Duodenal mucosa (tissue), 2 donors: ENCODE measurements at regions not wholly inside any gene's neighbourhood (a gene's known extent, or its start where the extent isn't known, plus 50 kb on each side); places are given as distances from the start of the nearest gene placed in this dataset.
"Not testable (repeated sequence)": the region's sequence is repeated elsewhere in the genome, so short reads cannot be mapped to it uniquely, and the experiment has no call there.

Source experiments
- H3K27ac ChIP-seq: one replicate; pipeline ENCODE4 v1.7.0; 2013; ENCODE audit warnings: low read depth, low read length
- H3K27me3 ChIP-seq, 2 donors: one replicate each; pipeline ENCODE4 v1.7.0; 2013; ENCODE audit warnings: low read length in 2 of 2, control low read depth in 1 of 2; ENCODE audit not compliant: insufficient read depth in 2 of 2, control insufficient read depth in 1 of 2
- H3K36me3 ChIP-seq, 2 donors: one replicate each; pipeline ENCODE4 v1.7.0; 2013; ENCODE audit warnings: low read length in 2 of 2, control low read depth in 1 of 2; ENCODE audit not compliant: insufficient read depth in 2 of 2, control insufficient read depth in 1 of 2
- H3K4me1 ChIP-seq, 2 donors: one replicate each; pipeline ENCODE4 v1.7.0; 2013; ENCODE audit warnings: low read length in 2 of 2, control low read depth in 1 of 2; ENCODE audit not compliant: insufficient read depth in 2 of 2, control insufficient read depth in 1 of 2
- H3K4me3 ChIP-seq, 2 donors: one replicate each; pipeline ENCODE4 v1.7.0; 2013; ENCODE audit warnings: low read length in 2 of 2, low read depth in 1 of 2
- H3K9ac ChIP-seq, 2 donors: one replicate each; pipeline ENCODE4 v1.7.0; 2013; ENCODE audit warnings: low read length in 2 of 2, low read depth in 1 of 2
- H3K9me3 ChIP-seq, 2 donors: one replicate each; pipeline ENCODE4 v1.7.0; 2013; ENCODE audit warnings: low read length in 2 of 2, control low read depth in 1 of 2; ENCODE audit not compliant: control insufficient read depth in 1 of 2

DNA sequence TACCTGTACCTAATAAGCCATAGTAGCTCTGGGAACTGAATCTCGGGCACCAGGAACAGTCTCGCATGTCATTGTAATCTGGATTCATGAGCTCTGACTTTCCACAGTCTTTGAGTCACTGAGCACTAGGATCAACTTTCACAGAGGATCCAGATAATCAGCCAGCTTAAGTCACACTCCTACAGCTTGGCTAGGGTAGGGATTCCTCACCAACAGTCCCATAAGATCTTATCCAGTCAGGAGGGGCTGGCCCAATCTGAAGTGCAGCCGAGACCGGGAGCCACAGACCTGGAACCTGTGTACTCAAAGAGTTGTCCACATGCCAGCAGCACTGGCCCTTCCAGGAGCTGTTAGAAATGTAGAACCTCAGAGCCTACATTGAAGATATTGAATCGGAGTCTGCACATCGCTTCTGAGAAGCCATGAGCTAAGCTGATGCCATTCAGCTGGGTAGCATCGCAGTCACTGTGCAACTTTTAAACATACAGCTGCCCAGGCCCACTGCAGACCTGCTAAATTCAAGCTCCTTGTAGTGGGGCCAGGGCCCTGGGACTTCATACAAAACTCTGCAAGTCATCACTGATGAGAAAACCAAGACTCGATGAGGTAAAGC, 538.8 kb upstream of the B3GAT1 start:
- no peaks in the 10 kb centered on the region for H3K9me3 ChIP-seq
- H3K9ac ChIP-seq, result no peak overlapping the region
- H3K36me3 ChIP-seq, result no peaks in the 10 kb centered on the region
- H3K27ac ChIP-seq, result no peak overlapping the region
- no peaks in the 10 kb centered on the region for H3K4me1 ChIP-seq
- no peaks in the 10 kb centered on the region for H3K27me3 ChIP-seq
- no peak overlapping the region for H3K4me3 ChIP-seq

DNA sequence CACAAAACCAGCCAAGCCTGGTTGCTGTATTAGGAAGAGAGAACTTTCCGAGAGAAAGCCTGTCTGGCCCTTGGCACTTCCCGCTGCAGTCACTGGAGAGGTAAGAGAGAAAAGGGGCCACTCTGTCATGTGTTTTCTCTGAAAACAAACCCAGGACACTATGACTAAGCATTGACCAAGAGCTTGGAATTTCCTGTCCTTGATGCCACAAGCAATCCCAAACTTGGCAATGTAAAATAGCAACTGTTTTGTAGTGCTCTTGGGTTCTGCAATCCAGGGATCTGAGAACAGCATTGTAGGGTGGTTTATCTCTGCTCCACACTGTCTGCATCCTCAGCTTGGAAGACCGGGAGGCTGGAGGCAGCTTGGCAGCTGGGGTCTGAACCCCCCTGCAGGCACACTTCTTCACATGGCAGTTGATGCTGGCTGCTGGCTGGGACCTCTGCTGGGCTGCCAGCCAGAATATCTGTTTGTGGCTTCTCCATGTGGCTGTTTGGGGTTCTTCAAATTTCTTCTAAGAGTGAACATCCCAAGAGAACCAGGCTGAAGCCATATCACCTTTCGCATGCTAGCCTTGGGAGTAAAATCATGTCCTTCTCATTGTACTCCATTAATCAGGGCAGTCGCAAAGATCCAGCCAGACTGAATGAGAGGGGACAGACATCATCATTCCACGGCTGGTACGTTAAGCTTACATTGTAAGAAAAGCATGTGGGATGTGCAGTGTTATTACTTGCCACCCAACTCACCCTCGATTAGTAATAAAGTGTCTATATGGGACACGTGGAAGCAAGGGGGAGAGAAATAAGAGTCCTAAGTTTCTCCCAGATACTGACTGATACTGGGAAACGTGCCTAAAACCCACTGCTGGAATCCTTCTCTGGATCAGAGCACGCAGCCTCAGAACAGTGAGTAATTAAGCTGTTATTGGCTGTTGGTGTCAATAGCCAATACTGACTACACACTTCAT, 537.4 kb upstream of the B3GAT1 start:
- no peaks in the 10 kb centered on the region for H3K27me3 ChIP-seq
- no peak overlapping the region for H3K27ac ChIP-seq
- H3K36me3 ChIP-seq, result no peaks in the 10 kb centered on the region
- no peaks in the 10 kb centered on the region for H3K4me1 ChIP-seq
- H3K9ac ChIP-seq, result no peak overlapping the region
- no peak overlapping the region for H3K4me3 ChIP-seq
- H3K9me3 ChIP-seq, result no peaks in the 10 kb centered on the region

DNA sequence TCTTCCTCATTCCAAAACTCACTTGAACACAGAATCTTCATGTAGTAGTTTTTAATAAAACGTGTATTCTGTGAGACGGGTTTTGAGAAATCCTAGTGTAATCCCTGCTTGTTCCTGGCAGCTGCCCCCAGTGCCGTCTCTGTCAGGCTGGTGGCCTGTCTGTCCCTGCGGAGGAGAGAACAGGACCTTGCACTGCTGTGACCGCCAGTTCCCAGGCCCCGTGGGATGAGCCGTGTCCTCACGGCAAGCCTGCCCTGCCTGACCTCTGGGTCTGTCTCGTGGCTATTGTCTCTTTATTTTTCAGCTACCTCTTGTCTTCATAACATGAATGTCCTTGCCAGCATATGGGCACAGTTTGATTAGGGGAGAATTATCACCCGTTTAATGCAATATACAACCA, 535.5 kb upstream of the B3GAT1 start:
- Histone ChIP-seq H3K4me3 (no peak overlapping the region), H3K4me1 (no peaks in the 10 kb centered on the region), H3K36me3 (no peaks in the 10 kb centered on the region), H3K27me3 (no peaks in the 10 kb centered on the region), H3K9me3 (no peaks in the 10 kb centered on the region), H3K9ac (no peak overlapping the region), H3K27ac (no peak overlapping the region)

DNA sequence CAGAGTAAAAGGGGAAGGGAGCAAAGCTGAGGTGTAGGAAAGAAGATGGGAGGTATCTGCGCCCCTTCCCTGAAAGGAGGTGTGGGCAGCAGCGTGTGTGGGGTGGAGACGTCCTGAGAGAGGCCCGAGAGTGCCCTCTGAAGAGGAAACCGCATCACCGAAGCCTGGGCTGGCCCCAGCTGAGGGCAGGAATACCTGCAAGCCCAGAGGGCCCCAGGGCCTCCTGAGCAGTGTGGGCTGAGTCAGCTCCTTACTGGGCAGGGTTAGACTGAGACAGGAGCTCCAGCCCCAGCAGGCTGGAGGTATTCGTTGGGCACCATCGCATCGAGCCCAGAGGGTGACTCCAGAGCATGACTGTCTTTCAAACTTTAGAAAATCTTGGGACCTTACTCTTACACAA, 534.0 kb upstream of the B3GAT1 start:
- Histone ChIP-seq H3K4me3 (no peak overlapping the region), H3K27ac (no peak overlapping the region), H3K36me3 (no peaks in the 10 kb centered on the region), H3K27me3 (no peaks in the 10 kb centered on the region), H3K4me1 (no peaks in the 10 kb centered on the region), H3K9me3 (no peaks in the 10 kb centered on the region), H3K9ac (no peak overlapping the region)

DNA sequence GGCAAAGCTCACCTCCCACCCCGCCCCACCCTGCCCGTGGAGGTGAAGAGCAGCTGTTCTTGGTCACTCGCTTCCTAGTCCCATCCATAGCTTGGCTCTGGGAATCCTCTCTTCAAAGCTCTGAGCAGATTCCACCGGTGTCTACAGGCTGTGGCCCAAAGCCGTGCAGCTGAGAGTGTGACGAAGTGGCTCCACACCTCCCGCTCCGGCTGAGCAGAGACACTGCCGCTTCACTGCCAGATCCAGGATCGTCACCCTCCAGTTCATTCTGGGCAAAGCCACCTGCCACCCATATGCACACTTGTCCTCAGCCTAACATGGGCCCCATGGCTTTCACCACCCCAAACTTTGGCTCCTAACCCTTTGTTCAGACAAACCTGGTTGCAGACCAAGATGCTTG, 532.9 kb upstream of the B3GAT1 start:
- Histone ChIP-seq H3K9ac (no peak overlapping the region), H3K27ac (no peak overlapping the region), H3K9me3 (no peaks in the 10 kb centered on the region), H3K36me3 (no peaks in the 10 kb centered on the region), H3K4me1 (no peaks in the 10 kb centered on the region), H3K27me3 (no peaks in the 10 kb centered on the region), H3K4me3 (no peak overlapping the region)

DNA sequence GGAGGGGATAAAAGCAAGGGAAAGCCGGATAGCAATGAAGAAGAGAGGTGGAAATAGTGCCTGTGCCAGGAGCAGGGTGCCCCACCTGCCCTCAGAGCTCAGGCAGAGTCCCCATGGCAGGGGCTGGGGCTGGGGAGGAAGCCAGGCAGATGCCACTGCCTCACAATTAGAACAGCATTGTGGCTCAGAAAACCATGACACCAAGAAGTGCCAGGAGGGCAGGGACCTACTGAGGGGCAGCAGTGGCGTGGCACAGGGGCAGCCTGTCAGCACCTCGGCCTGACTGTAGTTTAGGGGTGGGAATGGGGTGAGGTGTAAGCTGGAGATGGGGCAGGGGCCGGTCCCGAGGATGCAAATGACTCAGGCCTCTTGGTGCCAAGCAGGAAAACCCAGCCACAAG, 532.1 kb upstream of the B3GAT1 start:
- Histone ChIP-seq H3K4me1 (no peaks in the 10 kb centered on the region), H3K36me3 (no peaks in the 10 kb centered on the region), H3K9me3 (no peaks in the 10 kb centered on the region), H3K4me3 (no peak overlapping the region), H3K9ac (no peak overlapping the region), H3K27ac (no peak overlapping the region), H3K27me3 (no peaks in the 10 kb centered on the region)

DNA sequence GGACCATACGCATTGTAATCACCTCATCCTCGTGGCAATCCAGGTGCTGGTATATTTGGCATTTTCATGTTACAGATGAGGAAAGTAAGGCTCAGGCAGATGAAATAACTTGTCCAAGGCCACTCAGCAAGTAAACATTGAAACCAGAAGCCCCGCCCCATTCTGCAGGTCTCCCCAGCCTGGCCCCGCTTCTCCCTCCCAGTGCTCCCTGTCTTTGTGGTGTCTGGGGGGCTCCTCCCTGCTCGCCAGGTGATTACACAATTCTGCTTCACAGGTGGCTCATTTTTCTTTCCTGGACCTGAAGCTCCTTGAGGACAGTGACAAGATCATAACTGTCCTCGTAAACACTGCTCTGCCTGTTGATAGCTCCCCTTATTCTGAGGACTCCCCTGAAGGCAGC, 531.5 kb upstream of the B3GAT1 start:
- no peak overlapping the region for H3K27ac ChIP-seq

DNA sequence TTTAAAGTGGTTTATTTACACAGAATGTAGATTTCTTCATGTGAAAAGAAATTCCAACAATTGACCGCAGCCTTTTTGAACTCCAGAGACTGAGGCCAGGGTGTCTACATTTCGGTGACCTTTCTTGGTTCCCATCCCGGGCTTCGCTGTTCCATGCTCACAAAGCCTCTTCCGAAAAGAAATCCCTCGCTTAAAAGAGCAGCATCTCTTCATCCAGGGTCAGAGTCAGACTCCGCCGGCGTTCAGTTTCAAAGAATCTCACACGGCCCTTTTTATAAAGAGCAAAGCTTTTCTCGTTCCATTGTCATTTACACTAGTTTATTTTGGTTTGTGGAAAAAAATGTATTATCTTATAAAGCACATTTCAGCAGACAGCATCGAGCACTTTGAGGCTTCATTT, 530.6 kb upstream of the B3GAT1 start:
- Histone ChIP-seq H3K4me1 (no peaks in the 10 kb centered on the region), H3K27ac (no peak overlapping the region), H3K27me3 (no peaks in the 10 kb centered on the region), H3K36me3 (no peaks in the 10 kb centered on the region), H3K9ac (no peak overlapping the region), H3K9me3 (no peaks in the 10 kb centered on the region), H3K4me3 (no peak overlapping the region)

More for the DNA sequence above, 531.5 kb upstream of the B3GAT1 start:
- Histone ChIP-seq H3K27me3 (no peaks in the 10 kb centered on the region), H3K9me3 (no peaks in the 10 kb centered on the region), H3K4me3 (no peak overlapping the region), H3K9ac (no peak overlapping the region), H3K4me1 (no peaks in the 10 kb centered on the region), H3K36me3 (no peaks in the 10 kb centered on the region)

DNA sequence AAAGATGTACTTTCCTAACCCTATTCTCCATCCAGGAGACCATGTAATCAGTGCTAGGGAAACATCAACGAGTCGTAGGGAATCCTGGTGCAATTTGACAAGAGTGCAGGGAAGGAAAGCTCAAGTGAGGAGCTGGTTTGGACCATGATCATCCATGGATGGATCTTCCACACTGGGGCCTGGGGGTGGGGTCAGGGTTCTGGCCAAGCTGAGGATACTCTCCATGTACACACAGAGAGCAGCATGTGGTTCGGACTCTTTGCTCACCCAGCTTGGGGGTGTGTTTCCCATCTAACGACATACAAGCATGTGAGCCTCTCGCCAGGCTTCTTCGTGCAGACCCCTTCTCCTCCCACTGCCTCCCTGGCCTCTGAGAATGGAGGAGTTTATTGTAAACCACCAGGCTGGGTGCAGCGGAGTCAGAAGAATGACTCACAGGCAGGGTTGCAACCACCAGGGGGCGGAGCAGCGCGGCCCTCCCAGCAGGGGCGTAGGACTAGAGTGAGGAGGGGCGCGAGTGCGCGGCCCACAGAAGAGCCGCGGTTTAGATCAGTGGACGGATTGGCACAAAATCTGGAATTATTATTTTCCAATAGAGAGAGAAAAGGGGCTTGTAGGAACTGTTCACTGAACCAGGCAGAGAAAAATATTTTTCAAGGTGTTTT, 530.0 kb upstream of the B3GAT1 start:
- not testable (repeated sequence) for H3K9ac ChIP-seq, H3K36me3 ChIP-seq, H3K4me1 ChIP-seq, H3K4me3 ChIP-seq, H3K27ac ChIP-seq, H3K27me3 ChIP-seq, H3K9me3 ChIP-seq

DNA sequence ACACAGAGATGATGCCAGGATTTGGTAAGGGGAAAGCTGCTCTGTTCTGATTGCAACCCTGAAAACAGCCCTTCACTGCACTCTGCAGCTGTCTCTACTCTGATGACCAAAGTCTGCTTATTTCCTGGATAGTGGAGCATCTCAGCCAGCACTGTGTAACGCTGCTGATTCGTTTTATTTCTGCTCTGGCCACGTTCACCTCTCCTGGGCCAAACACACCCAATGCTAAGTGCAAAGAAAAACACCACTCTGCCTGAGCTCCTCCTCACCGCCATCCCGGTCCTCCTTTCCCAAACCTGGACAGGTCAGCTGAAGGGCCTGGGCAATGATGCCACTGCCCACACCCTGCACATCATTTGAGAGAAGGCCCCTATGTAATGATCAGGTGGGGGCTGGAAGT, 529.3 kb upstream of the B3GAT1 start:
- H3K9me3 ChIP-seq, result no peaks in the 10 kb centered on the region
- H3K9ac ChIP-seq, result no peak overlapping the region
- H3K27me3 ChIP-seq, result no peaks in the 10 kb centered on the region
- H3K27ac ChIP-seq, result no peak overlapping the region
- H3K36me3 ChIP-seq, result no peaks in the 10 kb centered on the region
- H3K4me1 ChIP-seq, result no peaks in the 10 kb centered on the region
- H3K4me3 ChIP-seq, result no peak overlapping the region
